ENCODE measurements at regions not wholly inside any gene's neighbourhood (a gene's known extent, or its start where the extent isn't known, plus 50 kb on each side); places are given as distances from the start of the nearest gene placed in this dataset.

GRCh38 chr19:29022599-29022998, 190.4 kb downstream of the UQCRFS1 start:
- no peak overlapping the region for H3K4me3 ChIP-seq (ENCODE audit: low read depth, low read length)
- no peaks in the 10 kb centered on the region for H3K36me3 ChIP-seq (ENCODE audit: control insufficient read depth in 2 of 2, insufficient read depth in 1 of 2, low read length in 2 of 2)
- H3K4me1 ChIP-seq (ENCODE audit: control insufficient read depth, insufficient read depth, low read length) = no peaks in the 10 kb centered on the region
- TF ChIP-seq ZNF155 (tag by site-specific recombination; IDR thresholded peaks at IDR 0.05) (no peak), ZNF138 (tag by site-specific recombination; IDR thresholded peaks at IDR 0.05; ENCODE audit: borderline replicate concordance) (no peak), ZNF354C (tag by site-specific recombination; IDR thresholded peaks at IDR 0.05; ENCODE audit: borderline replicate concordance, low read depth) (no peak), TCF7L2 (IDR thresholded peaks at IDR 0.05; ENCODE audit: borderline replicate concordance, low read depth, low read length) (no peak), ZNF791 (tag by site-specific recombination; IDR thresholded peaks at IDR 0.05) (no peak), HOXA7 (CRISPR knock-in tag; IDR thresholded peaks at IDR 0.05; ENCODE audit: borderline replicate concordance) (no peak), EGR2 (tag by site-specific recombination; IDR thresholded peaks at IDR 0.05; ENCODE audit: low read depth) (no peak), ZNF629 (tag by site-specific recombination; IDR thresholded peaks at IDR 0.05) (no peak), ZNF837 (tag by site-specific recombination; IDR thresholded peaks at IDR 0.05) (no peak), SCRT2 (tag by site-specific recombination; IDR thresholded peaks at IDR 0.05) (no peak), ZNF202 (tag by site-specific recombination; IDR thresholded peaks at IDR 0.05; ENCODE audit: borderline replicate concordance) (no peak), KLF7 (tag by site-specific recombination; IDR thresholded peaks at IDR 0.05; ENCODE audit: borderline replicate concordance) (no peak), ZNF426 (tag by site-specific recombination; IDR thresholded peaks at IDR 0.05) (no peak), ZNF660 (tag by site-specific recombination; IDR thresholded peaks at IDR 0.05) (no peak), ZNF555 (tag by site-specific recombination; conservative IDR thresholded peaks at IDR 0.05) (no peak), ZNF114 (tag by site-specific recombination; IDR thresholded peaks at IDR 0.05) (no peak)
- TF ChIP-seq, protein P1, sequence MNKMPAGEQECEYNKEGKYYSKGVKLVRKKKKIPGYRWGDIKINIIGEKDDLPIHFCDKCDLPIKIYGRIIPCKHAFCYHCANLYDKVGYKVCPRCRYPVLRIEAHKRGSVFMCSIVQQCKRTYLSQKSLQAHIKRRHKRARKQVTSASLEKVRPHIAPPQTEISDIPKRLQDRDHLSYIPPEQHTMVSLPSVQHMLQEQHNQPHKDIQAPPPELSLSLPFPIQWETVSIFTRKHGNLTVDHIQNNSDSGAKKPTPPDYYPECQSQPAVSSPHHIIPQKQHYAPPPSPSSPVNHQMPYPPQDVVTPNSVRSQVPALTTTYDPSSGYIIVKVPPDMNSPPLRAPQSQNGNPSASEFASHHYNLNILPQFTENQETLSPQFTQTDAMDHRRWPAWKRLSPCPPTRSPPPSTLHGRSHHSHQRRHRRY (tag by site-specific recombination; IDR thresholded peaks at IDR 0.05) = no peak
- H3K27ac ChIP-seq (ENCODE audit: extremely low read depth, low read depth, low read length) = no peak overlapping the region
- CTCF ChIA-PET = interaction anchor here (2.3 to 2.4 kb wide), 2 partner anchors 10 to 62 kb away, joined by 8 to 9 read pairs; no protein-coding TSS in a partner anchor
- H3K9me3 ChIP-seq (ENCODE audit: control insufficient read depth, insufficient read depth, low read depth, low read length) = no peaks in the 10 kb centered on the region
- POLR2A ChIA-PET = no interaction called here

DNA sequence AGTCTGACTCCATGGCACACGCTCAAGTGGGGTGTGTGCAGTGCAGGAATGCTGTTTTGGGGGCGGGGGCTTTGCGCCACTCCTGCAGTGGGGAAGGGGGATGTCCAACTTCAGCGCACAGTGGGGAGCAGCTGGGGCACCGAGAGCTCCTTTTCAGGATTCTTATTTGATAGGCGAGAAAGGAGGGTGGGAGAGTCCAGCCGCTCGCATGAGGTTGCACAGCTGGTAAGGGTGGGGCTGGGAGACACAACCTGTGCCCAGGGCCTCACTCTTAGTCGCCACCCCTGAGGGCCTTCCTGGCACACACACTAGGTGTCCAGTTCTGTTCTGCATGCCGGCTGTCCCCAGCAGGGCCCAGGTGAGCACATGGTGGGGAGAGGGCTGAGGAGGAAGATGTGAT, 190.8 kb downstream of the UQCRFS1 start:
- Histone ChIP-seq H3K9me3 (ENCODE audit: control insufficient read depth, insufficient read depth, low read depth, low read length) (no peaks in the 10 kb centered on the region), H3K4me1 (ENCODE audit: control insufficient read depth, insufficient read depth, low read length) (no peaks in the 10 kb centered on the region), H3K27ac (ENCODE audit: extremely low read depth, low read depth, low read length) (no peak overlapping the region), H3K4me3 (ENCODE audit: low read depth, low read length) (no peak overlapping the region), H3K36me3 (ENCODE audit: control insufficient read depth in 2 of 2, insufficient read depth in 1 of 2, low read length in 2 of 2) (no peaks in the 10 kb centered on the region)
- TF ChIP-seq ZNF76 (tag by site-specific recombination; IDR thresholded peaks at IDR 0.05; ENCODE audit: borderline replicate concordance, low read depth) (no peak), ZNF610 (tag by site-specific recombination; IDR thresholded peaks at IDR 0.05; ENCODE audit: borderline replicate concordance) (no peak), MYNN (tag by site-specific recombination; IDR thresholded peaks at IDR 0.05; ENCODE audit: borderline replicate concordance) (no peak), ZNF677 (tag by site-specific recombination; IDR thresholded peaks at IDR 0.05) (no peak), ZNF26 (tag by site-specific recombination; IDR thresholded peaks at IDR 0.05) (no peak), ZFP69B (tag by site-specific recombination; IDR thresholded peaks at IDR 0.05) (no peak), GLIS2 (tag by site-specific recombination; IDR thresholded peaks at IDR 0.05) (no peak), ELK4 (IDR thresholded peaks at IDR 0.05; ENCODE audit: borderline replicate concordance, low read depth, low read length) (no peak), ZNF473 (tag by site-specific recombination; IDR thresholded peaks at IDR 0.05) (no peak), KLF16 (tag by site-specific recombination; IDR thresholded peaks at IDR 0.05) (no peak), ZNF133 (tag by site-specific recombination; IDR thresholded peaks at IDR 0.05) (no peak), HOXC10 (CRISPR knock-in tag; IDR thresholded peaks at IDR 0.05) (no peak), ZNF341 (tag by site-specific recombination; IDR thresholded peaks at IDR 0.05; ENCODE audit: low read depth) (no peak), ZNF239 (tag by site-specific recombination; IDR thresholded peaks at IDR 0.05) (no peak)
- POLR2A ChIA-PET = no interaction called here
- CTCF ChIA-PET = no interaction called here
